ENCODE measurements at regions not wholly inside any gene's neighbourhood (a gene's known extent, or its start where the extent isn't known, plus 50 kb on each side); places are given as distances from the start of the nearest gene placed in this dataset.

DNA sequence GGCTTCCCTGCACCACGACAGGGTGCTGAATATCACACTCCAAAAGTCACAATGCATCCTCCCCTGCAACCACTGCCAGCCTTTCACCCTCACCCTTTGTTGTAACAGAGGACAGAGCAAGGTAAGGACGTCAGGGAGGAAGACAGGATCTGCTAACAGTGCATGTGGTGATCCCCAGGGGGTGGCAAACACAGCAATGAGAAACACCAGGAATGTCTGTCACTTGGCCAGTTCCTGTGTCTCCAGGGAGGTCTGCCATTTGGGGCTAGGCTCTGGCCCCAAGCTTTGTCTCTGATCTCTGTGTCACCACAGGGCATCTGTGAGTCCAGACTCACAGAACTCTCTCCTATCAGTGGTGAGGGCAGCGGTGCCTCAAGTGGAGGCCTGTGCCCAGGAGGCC, 54.3 kb upstream of the SLC24A5 start:
- TF ChIP-seq, protein P1, sequence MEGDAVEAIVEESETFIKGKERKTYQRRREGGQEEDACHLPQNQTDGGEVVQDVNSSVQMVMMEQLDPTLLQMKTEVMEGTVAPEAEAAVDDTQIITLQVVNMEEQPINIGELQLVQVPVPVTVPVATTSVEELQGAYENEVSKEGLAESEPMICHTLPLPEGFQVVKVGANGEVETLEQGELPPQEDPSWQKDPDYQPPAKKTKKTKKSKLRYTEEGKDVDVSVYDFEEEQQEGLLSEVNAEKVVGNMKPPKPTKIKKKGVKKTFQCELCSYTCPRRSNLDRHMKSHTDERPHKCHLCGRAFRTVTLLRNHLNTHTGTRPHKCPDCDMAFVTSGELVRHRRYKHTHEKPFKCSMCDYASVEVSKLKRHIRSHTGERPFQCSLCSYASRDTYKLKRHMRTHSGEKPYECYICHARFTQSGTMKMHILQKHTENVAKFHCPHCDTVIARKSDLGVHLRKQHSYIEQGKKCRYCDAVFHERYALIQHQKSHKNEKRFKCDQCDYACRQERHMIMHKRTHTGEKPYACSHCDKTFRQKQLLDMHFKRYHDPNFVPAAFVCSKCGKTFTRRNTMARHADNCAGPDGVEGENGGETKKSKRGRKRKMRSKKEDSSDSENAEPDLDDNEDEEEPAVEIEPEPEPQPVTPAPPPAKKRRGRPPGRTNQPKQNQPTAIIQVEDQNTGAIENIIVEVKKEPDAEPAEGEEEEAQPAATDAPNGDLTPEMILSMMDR (conservative IDR thresholded peaks at IDR 0.05; ENCODE audit: low read length) = no peak
- no peak overlapping the region for H3K4me3 ChIP-seq (ENCODE audit: low read length)
- DNase-seq (ENCODE audit: low read depth) = no peak

Measured in AG10803 (cell line).